IMR-90 (cell line): ENCODE measurements at regions not wholly inside any gene's neighbourhood (a gene's known extent, or its start where the extent isn't known, plus 50 kb on each side); places are given as distances from the start of the nearest gene placed in this dataset.

ENCODE experiments used
- ATAC-seq: fragments of 200-7000 bp; cut with Tn5 transposase; 2 replicates; pipeline ENCODE4 v1.9.1; 2020; ENCODE audit warnings: low read depth, mild to moderate bottlenecking, moderate library complexity
- BruUV-seq: library from RNA; stranded (reverse); fragments of 400-500 nt; replicated peaks from 2 replicates; lab custom pipeline; 2021; lab: Mats Ljungman, UMichigan
- CTCF ChIA-PET: fragments of 300-600 bp; formaldehyde crosslinking; extraction: SDS; loops from one replicate; lab custom pipeline; 2021; ENCODE audit warnings: antibody characterized with exemption; lab: Yijun Ruan, JAX
- POLR2A ChIA-PET: fragments of 300-600 bp; sonication (Branson Sonifier 250); formaldehyde crosslinking; loops from one replicate; lab custom pipeline; 2022; ENCODE audit warnings: antibody characterized with exemption; ENCODE audit not compliant: unreplicated experiment; lab: Charles Lee
- DNase-seq: peaks from one replicate; pipeline ENCODE4 v3.0.0; 2013
- H2AFZ ChIP-seq: replicated peaks from 2 replicates; pipeline ENCODE3; 2013; ENCODE audit warnings: low read length, mild to moderate bottlenecking; ENCODE audit not compliant: poor library complexity
- H2AK5ac ChIP-seq: 2 replicates; pipeline ENCODE4 v1.6.1; 2013; ENCODE audit warnings: low read depth, low read length, inconsistent platforms
- H2AK9ac ChIP-seq: replicated peaks from 2 replicates; pipeline ENCODE3; 2013; ENCODE audit warnings: mild to moderate bottlenecking, low read depth, low read length, moderate library complexity; ENCODE audit not compliant: poor library complexity
- H2BK120ac ChIP-seq: 2 replicates; pipeline ENCODE4 v1.6.1; 2013; ENCODE audit warnings: low read depth, low read length, inconsistent platforms
- H2BK15ac ChIP-seq: 3 replicates; pipeline ENCODE4 v1.6.1; 2013; ENCODE audit warnings: low read depth, low read length, inconsistent platforms
- H2BK20ac ChIP-seq: 2 replicates; pipeline ENCODE4 v1.6.1; 2013; ENCODE audit warnings: low read depth, mild to moderate bottlenecking, inconsistent platforms, low read length, moderate library complexity
- H2BK5ac ChIP-seq: 2 replicates; pipeline ENCODE4 v1.6.1; 2013; ENCODE audit warnings: mild to moderate bottlenecking, low read depth, low read length, inconsistent platforms; ENCODE audit not compliant: poor library complexity, severe bottlenecking
- H3K14ac ChIP-seq: replicated peaks from 2 replicates; pipeline ENCODE4 v1.6.1; 2013; ENCODE audit warnings: low read depth, low read length, inconsistent platforms
- H3K18ac ChIP-seq: 2 replicates; pipeline ENCODE4 v1.6.1; 2013; ENCODE audit warnings: low read depth, low read length, control low read depth
- H3K23ac ChIP-seq: 2 replicates; pipeline ENCODE4 v1.6.1; 2013; ENCODE audit warnings: low read depth, low read length, inconsistent platforms
- H3K27ac ChIP-seq: 2 replicates; pipeline ENCODE4 v1.5.1; 2013; ENCODE audit warnings: mild to moderate bottlenecking, control low read depth, low read length; ENCODE audit not compliant: insufficient read depth
- H3K27me3 ChIP-seq: 2 replicates; pipeline ENCODE4 v1.6.1; 2013; ENCODE audit warnings: low read length; ENCODE audit not compliant: control insufficient read depth, insufficient read depth
- H3K36me3 ChIP-seq: 2 replicates; pipeline ENCODE4 v1.6.1; 2013; ENCODE audit warnings: low read length, mixed read lengths; ENCODE audit not compliant: control insufficient read depth, insufficient read depth
- H3K4ac ChIP-seq: 2 replicates; pipeline ENCODE4 v1.6.1; 2013; ENCODE audit warnings: low read depth, low read length, inconsistent platforms
- H3K4me1 ChIP-seq: 2 replicates; pipeline ENCODE4 v1.6.1; 2013; ENCODE audit warnings: low read length, mixed read lengths; ENCODE audit not compliant: control insufficient read depth, insufficient read depth
- H3K4me2 ChIP-seq: 2 replicates; pipeline ENCODE4 v1.6.1; 2013; ENCODE audit warnings: low read depth, mild to moderate bottlenecking, control low read depth, low read length, moderate library complexity
- H3K4me3 ChIP-seq: 2 replicates; pipeline ENCODE4 v1.5.1; 2013; ENCODE audit warnings: low read depth, mild to moderate bottlenecking, control low read depth, low read length, moderate library complexity; ENCODE audit not compliant: insufficient read depth
- H3K56ac ChIP-seq: 2 replicates; pipeline ENCODE4 v1.6.1; 2013; ENCODE audit warnings: low read length, inconsistent platforms; ENCODE audit not compliant: insufficient read depth; ENCODE audit errors: extremely low read depth
- H3K79me1 ChIP-seq, 2 experiments: 2 replicates each; pipeline ENCODE4 v1.6.1; 2013; ENCODE audit warnings: low read length in 2 of 2, inconsistent platforms in 1 of 2, low read depth in 1 of 2
- H3K9ac ChIP-seq: 2 replicates; pipeline ENCODE4 v1.6.1; 2013; ENCODE audit warnings: low read depth, low read length, control low read depth
- H3K9me1 ChIP-seq: 2 replicates; pipeline ENCODE4 v1.6.1; 2013; ENCODE audit warnings: low read length, inconsistent platforms; ENCODE audit not compliant: insufficient read depth
- H3K9me3 ChIP-seq: 2 replicates; pipeline ENCODE4 v1.6.1; 2013; ENCODE audit warnings: low read length; ENCODE audit not compliant: control insufficient read depth, insufficient read depth
- H4K20me1 ChIP-seq: 2 replicates; pipeline ENCODE4 v1.6.1; 2013; ENCODE audit warnings: low read length, inconsistent platforms; ENCODE audit not compliant: insufficient read depth
- H4K5ac ChIP-seq: 2 replicates; pipeline ENCODE4 v1.6.1; 2013; ENCODE audit warnings: mild to moderate bottlenecking, low read depth, low read length, control low read depth
- H4K8ac ChIP-seq, 2 experiments: 2 replicates each; pipeline ENCODE4 v1.6.1; 2013; ENCODE audit warnings: low read depth in 2 of 2, low read length in 2 of 2, control low read depth in 1 of 2, inconsistent platforms in 1 of 2
- H4K91ac ChIP-seq: 2 replicates; pipeline ENCODE4 v1.6.1; 2013; ENCODE audit warnings: low read depth, low read length, inconsistent platforms; ENCODE audit not compliant: insufficient read depth
- BHLHE40 ChIP-seq: fragments of 150-350 bp; IDR thresholded peaks from 2 replicates; pipeline ENCODE4 v1.6.1; 2016; ENCODE audit warnings: mild to moderate bottlenecking, low read depth, low read length
- CEBPB ChIP-seq: IDR thresholded peaks from 2 replicates; pipeline ENCODE4 v1.6.1; 2012; ENCODE audit warnings: low read depth, low read length, improper control_type of control experiment
- CHD1 ChIP-seq: IDR thresholded peaks from 2 replicates; pipeline ENCODE4 v1.6.1; 2012; ENCODE audit warnings: low read depth, low read length, improper control_type of control experiment
- FOS ChIP-seq: fragments of 150-350 bp; IDR thresholded peaks from 2 replicates; pipeline ENCODE4 v1.6.1; 2016; ENCODE audit warnings: low read depth, low read length
- MAFK ChIP-seq: IDR thresholded peaks from 2 replicates; pipeline ENCODE4 v1.6.1; 2012; ENCODE audit warnings: low read depth, low read length, improper control_type of control experiment
- MAZ ChIP-seq: IDR thresholded peaks from 2 replicates; pipeline ENCODE4 v1.6.1; 2012; ENCODE audit warnings: low read depth, mild to moderate bottlenecking, low read length, improper control_type of control experiment, moderate library complexity, borderline replicate concordance
- MXI1 ChIP-seq: IDR thresholded peaks from 2 replicates; pipeline ENCODE4 v1.6.1; 2012; ENCODE audit warnings: low read depth, mild to moderate bottlenecking, low read length, moderate library complexity, borderline replicate concordance
- NFE2L2 ChIP-seq: fragments of 150-350 bp; IDR thresholded peaks from 2 replicates; pipeline ENCODE4 v1.6.1; 2016; ENCODE audit warnings: low read depth, mild to moderate bottlenecking, low read length
- POLR2A ChIP-seq: IDR thresholded peaks from 2 replicates; pipeline ENCODE4 v1.6.1; 2012; ENCODE audit warnings: mild to moderate bottlenecking, low read depth, low read length
- RAD21 ChIP-seq: IDR thresholded peaks from 2 replicates; pipeline ENCODE4 v1.6.1; 2012; ENCODE audit warnings: low read length, improper control_type of control experiment
- RCOR1 ChIP-seq: IDR thresholded peaks from 2 replicates; pipeline ENCODE4 v1.6.1; 2012; ENCODE audit warnings: mild to moderate bottlenecking, low read length, improper control_type of control experiment; ENCODE audit not compliant: insufficient replicate concordance
- RFX5 ChIP-seq: IDR thresholded peaks from 2 replicates; pipeline ENCODE4 v1.8.0; 2012; ENCODE audit warnings: low read depth, mild to moderate bottlenecking, low read length, moderate library complexity
- SMC3 ChIP-seq: fragments of 150-350 bp; IDR thresholded peaks from 2 replicates; pipeline ENCODE4 v1.6.1; 2016; ENCODE audit warnings: low read depth, mild to moderate bottlenecking, antibody characterized with exemption, low read length, moderate library complexity
- WGBS, 2 experiments: methylation state at CpG; one replicate each; pipeline versions ENCODE4 v1.1.5 to v1.1.7; 2013; ENCODE audit warnings: missing lambda C conversion rate in 2 of 2; ENCODE audit not compliant: insufficient read length in 1 of 2; ENCODE audit errors: extremely low coverage in 2 of 2; 5-methylcytosine and 5-hydroxymethylcytosine counted together
- dilution Hi-C: fragments of 300-500 bp; cut with HindIII; formaldehyde crosslinking; loops from one replicate; pipeline ENCODE4 v1.14.3; 2018; ENCODE audit warnings: low sequenced_read_pairs; ENCODE audit not compliant: unreplicated experiment
- in situ Hi-C: fragments of 300-500 bp; cut with MboI; formaldehyde crosslinking; loops from 3 replicates; pipeline ENCODE4 v1.14.3; 2019; ENCODE audit warnings: low sequenced_read_pairs, inconsistent platforms, mixed read lengths
- intact Hi-C: fragments of 100-400 bp; cut with micrococcal nuclease; formaldehyde crosslinking; loops from 2 replicates; pipeline ENCODE4 v1.10.0; 2022
- TF ChIP-seq, protein P1 (sequence below): fragments of 150-350 bp; IDR thresholded peaks from 2 replicates; pipeline ENCODE4 v1.6.1; 2016; ENCODE audit warnings: low read depth, mild to moderate bottlenecking, low read length, moderate library complexity, borderline replicate concordance
- TF ChIP-seq, protein P2 (sequence below): conservative IDR thresholded peaks from 2 replicates; pipeline ENCODE4 v1.5.1; 2012; ENCODE audit warnings: mild to moderate bottlenecking, low read depth, low read length, improper control_type of control experiment
- TF ChIP-seq, protein P3 (sequence below): fragments of 150-350 bp; IDR thresholded peaks from 2 replicates; pipeline ENCODE4 v1.6.1; 2017; ENCODE audit warnings: mild to moderate bottlenecking, antibody characterized with exemption, low read length, low read depth

DNA sequence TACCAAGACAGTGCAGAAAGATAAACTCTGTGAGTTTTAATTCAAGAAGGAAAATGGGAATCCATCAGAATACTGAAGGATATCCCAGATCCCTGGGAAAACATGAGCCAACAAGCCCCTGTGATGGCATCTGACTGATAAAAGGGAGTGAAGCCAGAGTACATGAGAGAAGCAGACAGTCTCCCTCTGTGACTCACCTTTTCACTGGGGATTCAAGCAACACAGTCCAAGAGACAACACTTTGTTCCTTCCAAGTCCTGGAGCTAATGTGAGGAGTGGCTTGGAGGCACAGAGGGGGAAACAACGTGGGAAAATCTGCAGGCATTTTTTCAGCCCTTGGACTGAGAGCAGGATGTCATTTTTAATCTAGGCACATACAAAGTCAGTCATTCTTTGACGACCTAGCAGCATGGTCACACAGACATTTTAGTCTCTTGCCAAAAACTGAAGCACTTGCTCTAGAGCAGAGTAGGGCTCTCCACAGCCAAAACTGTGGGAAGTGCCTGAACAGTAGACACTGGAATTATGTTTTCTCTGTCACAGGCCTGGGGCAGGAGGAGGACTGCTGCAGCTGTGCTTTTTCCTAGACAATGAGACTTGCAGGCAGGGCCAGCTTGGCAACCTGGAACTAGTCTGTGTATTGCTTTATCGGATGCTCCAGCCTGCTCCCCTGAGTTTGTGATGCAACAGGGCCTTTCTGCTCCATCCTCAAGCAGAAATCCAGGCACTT is 465.0 kb upstream of the GJE1 start:
- no peak overlapping the region for H2AK9ac ChIP-seq
- H3K4me2 ChIP-seq, result no peak overlapping the region
- CTCF ChIA-PET, result no interaction called here
- H4K20me1 ChIP-seq, result no peaks in the 10 kb centered on the region
- 0 out of 2 replicates have a peak overlapping the region, but pooled peaks have one; percentile 4 for H2BK20ac ChIP-seq
- no peaks in the 10 kb centered on the region for H3K9me3 ChIP-seq
- no peaks in the 10 kb centered on the region; the same call in 1 of the 2 replicates for H3K9me1 ChIP-seq
- H3K23ac ChIP-seq, result no peak overlapping the region
- peak overlapping the region; percentile 34 for H2AFZ ChIP-seq
- no peak overlapping the region for H3K18ac ChIP-seq
- H2BK5ac ChIP-seq, result no peak overlapping the region
- H3K36me3 ChIP-seq, result no peaks in the 10 kb centered on the region
- H3K27ac ChIP-seq, result no peak overlapping the region
- H2BK15ac ChIP-seq, result no peak overlapping the region
- POLR2A ChIA-PET, result no interaction called here
- no peaks in the 10 kb centered on the region for H3K79me1 ChIP-seq
- H3K4ac ChIP-seq, result no peak overlapping the region
- intact Hi-C loops (no loop called here), in situ Hi-C loops (no loop called here), dilution Hi-C loops (no loop called here)
- peak; percentile 61 for DNase-seq
- H3K4me1 ChIP-seq, result no peaks in the 10 kb centered on the region
- peak; percentile 62 for ATAC-seq
- no peak overlapping the region for H2BK120ac ChIP-seq
- no peak overlapping the region for H2AK5ac ChIP-seq
- H3K9ac ChIP-seq, result no peak overlapping the region
- BruUV-seq, result no TSS peak
- no CpG with 5 or more reads among the region's 3 CpGs for WGBS, 2 experiments
- peak overlapping the region; percentile 19; the same call in 1 of the 2 replicates for H3K14ac ChIP-seq
- no peak overlapping the region for H4K91ac ChIP-seq
- no peaks in the 10 kb centered on the region for H3K27me3 ChIP-seq
- no peak overlapping the region for H3K4me3 ChIP-seq
- no peak overlapping the region for H4K8ac ChIP-seq
- H3K56ac ChIP-seq, result no peak overlapping the region
- TF ChIP-seq RAD21, result no peak
- TF ChIP-seq, protein P1, sequence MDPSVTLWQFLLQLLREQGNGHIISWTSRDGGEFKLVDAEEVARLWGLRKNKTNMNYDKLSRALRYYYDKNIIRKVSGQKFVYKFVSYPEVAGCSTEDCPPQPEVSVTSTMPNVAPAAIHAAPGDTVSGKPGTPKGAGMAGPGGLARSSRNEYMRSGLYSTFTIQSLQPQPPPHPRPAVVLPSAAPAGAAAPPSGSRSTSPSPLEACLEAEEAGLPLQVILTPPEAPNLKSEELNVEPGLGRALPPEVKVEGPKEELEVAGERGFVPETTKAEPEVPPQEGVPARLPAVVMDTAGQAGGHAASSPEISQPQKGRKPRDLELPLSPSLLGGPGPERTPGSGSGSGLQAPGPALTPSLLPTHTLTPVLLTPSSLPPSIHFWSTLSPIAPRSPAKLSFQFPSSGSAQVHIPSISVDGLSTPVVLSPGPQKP, result no peak
- no peak for TF ChIP-seq CHD1
- TF ChIP-seq, protein P2, sequence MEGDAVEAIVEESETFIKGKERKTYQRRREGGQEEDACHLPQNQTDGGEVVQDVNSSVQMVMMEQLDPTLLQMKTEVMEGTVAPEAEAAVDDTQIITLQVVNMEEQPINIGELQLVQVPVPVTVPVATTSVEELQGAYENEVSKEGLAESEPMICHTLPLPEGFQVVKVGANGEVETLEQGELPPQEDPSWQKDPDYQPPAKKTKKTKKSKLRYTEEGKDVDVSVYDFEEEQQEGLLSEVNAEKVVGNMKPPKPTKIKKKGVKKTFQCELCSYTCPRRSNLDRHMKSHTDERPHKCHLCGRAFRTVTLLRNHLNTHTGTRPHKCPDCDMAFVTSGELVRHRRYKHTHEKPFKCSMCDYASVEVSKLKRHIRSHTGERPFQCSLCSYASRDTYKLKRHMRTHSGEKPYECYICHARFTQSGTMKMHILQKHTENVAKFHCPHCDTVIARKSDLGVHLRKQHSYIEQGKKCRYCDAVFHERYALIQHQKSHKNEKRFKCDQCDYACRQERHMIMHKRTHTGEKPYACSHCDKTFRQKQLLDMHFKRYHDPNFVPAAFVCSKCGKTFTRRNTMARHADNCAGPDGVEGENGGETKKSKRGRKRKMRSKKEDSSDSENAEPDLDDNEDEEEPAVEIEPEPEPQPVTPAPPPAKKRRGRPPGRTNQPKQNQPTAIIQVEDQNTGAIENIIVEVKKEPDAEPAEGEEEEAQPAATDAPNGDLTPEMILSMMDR, result no peak
- TF ChIP-seq MAFK, result no peak
- TF ChIP-seq MXI1, result no peak
- TF ChIP-seq BHLHE40, result no peak
- no peak for TF ChIP-seq FOS
- TF ChIP-seq SMC3, result no peak
- TF ChIP-seq, protein P3, sequence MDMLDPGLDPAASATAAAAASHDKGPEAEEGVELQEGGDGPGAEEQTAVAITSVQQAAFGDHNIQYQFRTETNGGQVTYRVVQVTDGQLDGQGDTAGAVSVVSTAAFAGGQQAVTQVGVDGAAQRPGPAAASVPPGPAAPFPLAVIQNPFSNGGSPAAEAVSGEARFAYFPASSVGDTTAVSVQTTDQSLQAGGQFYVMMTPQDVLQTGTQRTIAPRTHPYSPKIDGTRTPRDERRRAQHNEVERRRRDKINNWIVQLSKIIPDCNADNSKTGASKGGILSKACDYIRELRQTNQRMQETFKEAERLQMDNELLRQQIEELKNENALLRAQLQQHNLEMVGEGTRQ, result no peak
- TF ChIP-seq POLR2A, result no peak
- no peak for TF ChIP-seq RFX5
- TF ChIP-seq NFE2L2, result no peak
- TF ChIP-seq RCOR1, result no peak
- no peak for TF ChIP-seq CEBPB
- TF ChIP-seq MAZ, result no peak
- no peak overlapping the region for H4K5ac ChIP-seq
